HEK293 (cell line): ENCODE measurements at regions not wholly inside any gene's neighbourhood (a gene's known extent, or its start where the extent isn't known, plus 50 kb on each side); places are given as distances from the start of the nearest gene placed in this dataset.
A peak's percentile ranks its signal among the peaks of the same experiment; 100 is the strongest.

Experiments used
- CTCF ChIA-PET: fragments of 350-600 bp; formaldehyde crosslinking; extraction: SDS; loops from one replicate; lab custom pipeline; 2021; ENCODE audit warnings: antibody characterized with exemption; lab: Yijun Ruan, JAX
- POLR2A ChIA-PET: fragments of 300-600 bp; formaldehyde crosslinking; extraction: SDS; loops from one replicate; lab custom pipeline; 2020; ENCODE audit warnings: antibody characterized with exemption, inconsistent platforms; lab: Yijun Ruan, JAX
- H3K27ac ChIP-seq: fragments of 200-500 bp; sonication (Bioruptor generic); 2 replicates; pipeline ENCODE4 v1.5.1; 2014; ENCODE audit warnings: low read depth, low read length, control low read depth, inconsistent platforms; ENCODE audit errors: extremely low read depth
- H3K36me3 ChIP-seq, 2 experiments: fragments of 200-500 bp in 1 of 2; sonication (Bioruptor generic) in 1 of 2; 1 replicate in 1 of 2; 2 replicates in 1 of 2; pipeline ENCODE4 v1.5.1; 2014 to 2017; ENCODE audit warnings: inconsistent platforms in 2 of 2, low read length in 2 of 2; ENCODE audit not compliant: control insufficient read depth in 2 of 2, insufficient read depth in 1 of 2
- H3K4me1 ChIP-seq: fragments of 200-500 bp; sonication (Bioruptor generic); 2 replicates; pipeline ENCODE4 v1.5.1; 2014; ENCODE audit warnings: mild to moderate bottlenecking, low read length, inconsistent platforms; ENCODE audit not compliant: control insufficient read depth, insufficient read depth
- H3K4me3 ChIP-seq: 2 replicates; pipeline ENCODE4 v1.5.1; 2011; ENCODE audit warnings: low read depth, mild to moderate bottlenecking, control low read depth, low read length, moderate library complexity
- H3K9me3 ChIP-seq: fragments of 200-500 bp; sonication (Bioruptor generic); 2 replicates; pipeline ENCODE4 v1.5.1; 2014; ENCODE audit warnings: low read depth, low read length, inconsistent platforms; ENCODE audit not compliant: control insufficient read depth, insufficient read depth
- CTCF ChIP-seq: fragments of 450-650 bp; formaldehyde crosslinking; IDR thresholded peaks from 2 replicates; pipeline ENCODE4 v1.5.1; 2016; ENCODE audit warnings: missing biosample characterization, missing genetic modification characterization
- FEZF1 ChIP-seq: fragments of 450-650 bp; formaldehyde crosslinking; IDR thresholded peaks from 2 replicates; pipeline ENCODE4 v1.5.1; 2016; ENCODE audit warnings: missing biosample characterization, missing genetic modification characterization
- HIC1 ChIP-seq: fragments of 450-650 bp; formaldehyde crosslinking; IDR thresholded peaks from 2 replicates; pipeline ENCODE4 v1.5.1; 2016; ENCODE audit warnings: missing biosample characterization, missing genetic modification characterization
- HOXA7 ChIP-seq: sonication (generic); formaldehyde crosslinking; IDR thresholded peaks from 2 replicates; pipeline ENCODE4 v1.8.1; 2022; ENCODE audit warnings: missing genetic modification reagents, borderline replicate concordance
- KLF1 ChIP-seq: fragments of 450-650 bp; formaldehyde crosslinking; IDR thresholded peaks from 2 replicates; pipeline ENCODE4 v1.5.1; 2016; ENCODE audit warnings: missing biosample characterization, missing genetic modification characterization
- OVOL3 ChIP-seq: fragments of 450-650 bp; formaldehyde crosslinking; IDR thresholded peaks from 2 replicates; pipeline ENCODE4 v1.5.1; 2016; ENCODE audit warnings: missing biosample characterization, missing genetic modification characterization
- ZBTB17 ChIP-seq: fragments of 450-650 bp; formaldehyde crosslinking; IDR thresholded peaks from 2 replicates; pipeline ENCODE4 v1.5.1; 2016; ENCODE audit warnings: missing biosample characterization, missing genetic modification characterization
- ZBTB8A ChIP-seq: fragments of 450-650 bp; formaldehyde crosslinking; IDR thresholded peaks from 2 replicates; pipeline ENCODE4 v1.5.1; 2016; ENCODE audit warnings: missing biosample characterization, missing genetic modification characterization
- ZEB2 ChIP-seq: fragments of 450-650 bp; formaldehyde crosslinking; IDR thresholded peaks from 2 replicates; pipeline ENCODE4 v1.5.1; 2016; ENCODE audit warnings: missing biosample characterization, missing genetic modification characterization
- ZFP3 ChIP-seq: fragments of 450-650 bp; formaldehyde crosslinking; IDR thresholded peaks from 2 replicates; pipeline ENCODE4 v1.5.1; 2016; ENCODE audit warnings: low read depth, missing biosample characterization, missing genetic modification characterization
- ZIC2 ChIP-seq: fragments of 450-650 bp; formaldehyde crosslinking; IDR thresholded peaks from 2 replicates; pipeline ENCODE4 v1.5.1; 2016; ENCODE audit warnings: missing biosample characterization, missing genetic modification characterization
- ZNF174 ChIP-seq: fragments of 450-650 bp; formaldehyde crosslinking; IDR thresholded peaks from 2 replicates; pipeline ENCODE4 v1.5.0; 2017; ENCODE audit warnings: missing biosample characterization, mild to moderate bottlenecking, missing genetic modification characterization
- ZNF184 ChIP-seq: fragments of 450-650 bp; IDR thresholded peaks from 2 replicates; pipeline ENCODE4 v1.5.1; 2018; ENCODE audit warnings: missing biosample characterization, mild to moderate bottlenecking, missing genetic modification characterization
- ZNF19 ChIP-seq: fragments of 450-650 bp; formaldehyde crosslinking; IDR thresholded peaks from 2 replicates; pipeline ENCODE4; 2016; ENCODE audit warnings: missing biosample characterization, missing genetic modification characterization, low read depth
- ZNF341 ChIP-seq: fragments of 450-650 bp; formaldehyde crosslinking; IDR thresholded peaks from 2 replicates; pipeline ENCODE4; 2016; ENCODE audit warnings: low read depth, missing biosample characterization, missing genetic modification characterization
- ZNF416 ChIP-seq: fragments of 450-650 bp; formaldehyde crosslinking; IDR thresholded peaks from 2 replicates; pipeline ENCODE4 v1.5.1; 2016; ENCODE audit warnings: missing biosample characterization, missing genetic modification characterization
- ZNF510 ChIP-seq: fragments of 450-650 bp; formaldehyde crosslinking; IDR thresholded peaks from 2 replicates; pipeline ENCODE4 v1.5.1; 2018; ENCODE audit warnings: mild to moderate bottlenecking, missing genetic modification characterization, missing biosample characterization; ENCODE audit not compliant: insufficient replicate concordance
- ZNF548 ChIP-seq: fragments of 450-650 bp; formaldehyde crosslinking; IDR thresholded peaks from 2 replicates; pipeline ENCODE4 v1.5.1; 2016; ENCODE audit warnings: missing biosample characterization, missing genetic modification characterization
- ZNF624 ChIP-seq: fragments of 450-650 bp; formaldehyde crosslinking; IDR thresholded peaks from 2 replicates; pipeline ENCODE4 v1.5.1; 2017; ENCODE audit warnings: missing biosample characterization, missing genetic modification characterization
- ZNF654 ChIP-seq: fragments of 450-650 bp; formaldehyde crosslinking; IDR thresholded peaks from 2 replicates; pipeline ENCODE4 v1.5.1; 2016; ENCODE audit warnings: low read depth, missing biosample characterization, missing genetic modification characterization
- ZNF664 ChIP-seq: fragments of 450-650 bp; formaldehyde crosslinking; IDR thresholded peaks from 2 replicates; pipeline ENCODE4 v1.5.1; 2016; ENCODE audit warnings: missing biosample characterization, missing genetic modification characterization
- ZNF776 ChIP-seq: fragments of 450-650 bp; formaldehyde crosslinking; IDR thresholded peaks from 2 replicates; pipeline ENCODE4 v1.5.0; 2017; ENCODE audit warnings: missing biosample characterization, missing genetic modification characterization, borderline replicate concordance
- ZNF791 ChIP-seq: fragments of 450-650 bp; formaldehyde crosslinking; IDR thresholded peaks from 2 replicates; pipeline ENCODE4 v1.5.1; 2016; ENCODE audit warnings: missing biosample characterization, missing genetic modification characterization
- TF ChIP-seq, protein P1 (sequence below): sonication (generic); formaldehyde crosslinking; IDR thresholded peaks from 2 replicates; pipeline ENCODE4 v1.8.1; 2022; ENCODE audit warnings: mild to moderate bottlenecking, moderate library complexity, missing genetic modification reagents
- TF ChIP-seq, protein P2 (sequence below): fragments of 450-650 bp; formaldehyde crosslinking; IDR thresholded peaks from 2 replicates; pipeline ENCODE4 v1.5.1; 2017; ENCODE audit warnings: missing biosample characterization, missing genetic modification characterization

DNA sequence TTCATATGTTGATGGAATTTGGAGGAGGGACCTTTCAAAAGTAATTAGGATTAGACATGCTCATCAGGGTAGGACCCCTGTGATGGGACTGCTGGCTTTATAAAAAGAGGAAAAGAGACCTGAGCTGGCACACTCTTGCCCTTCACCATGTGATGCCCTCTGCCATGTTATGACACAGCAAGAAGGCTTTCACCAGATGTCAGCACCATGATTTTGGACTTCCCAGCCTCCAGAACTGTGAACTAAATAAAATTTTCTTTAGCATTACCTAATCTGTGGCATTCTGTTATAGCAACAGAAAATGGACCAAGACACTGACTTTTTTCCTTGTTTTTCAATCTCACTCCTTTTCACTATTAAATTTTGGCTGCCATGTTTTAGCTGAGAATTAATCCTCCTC is 105.0 kb upstream of the TMPO start:
- Histone ChIP-seq H3K36me3 (no peaks in the 10 kb centered on the region), H3K27ac (no peak overlapping the region), H3K4me3 (no peak overlapping the region), H3K4me1 (no peaks in the 10 kb centered on the region), H3K9me3 (no peaks in the 10 kb centered on the region)
- ChIA-PET POLR2A (no interaction called here), CTCF (interaction anchor here (0.6 kb wide), 1 partner anchor 1420 kb away, joined by 4 read pairs; no protein-coding TSS in a partner anchor)
- TF ChIP-seq ZNF664: no peak
- no peak for TF ChIP-seq ZNF416
- no peak for TF ChIP-seq ZFP3
- no peak for TF ChIP-seq ZNF19
- no peak for TF ChIP-seq ZNF624 (tag by site-specific recombination)
- TF ChIP-seq HOXA7 (CRISPR knock-in tag): no peak
- TF ChIP-seq KLF1 (tag by site-specific recombination): no peak
- no peak for TF ChIP-seq OVOL3
- TF ChIP-seq ZNF341 (tag by site-specific recombination): no peak
- no peak for TF ChIP-seq ZIC2 (tag by site-specific recombination)
- no peak for TF ChIP-seq ZEB2
- TF ChIP-seq ZNF510 (tag by site-specific recombination): no peak

- ChIA-PET POLR2A (interaction anchor here (1.0 kb wide), 1 partner anchor 95 kb away, joined by 3 read pairs; no protein-coding TSS in a partner anchor), CTCF (interaction anchor here (0.6 to 3.8 kb wide), 15 partner anchors 12 to 582 kb away, joined by 3 to 18 read pairs (median 5); partner anchors contain the start of gene TMPO)
- Histone ChIP-seq H3K27ac (no peak overlapping the region), H3K36me3 (no peaks in the 10 kb centered on the region), H3K9me3 (no peaks in the 10 kb centered on the region), H3K4me1 (no peaks in the 10 kb centered on the region), H3K4me3 (no peak overlapping the region)
- peak; percentile 68 for TF ChIP-seq CTCF (tag by site-specific recombination)
- TF ChIP-seq ZBTB17 (tag by site-specific recombination): peak; percentile 60
- peak; percentile 81 for TF ChIP-seq ZNF654
- no peak for TF ChIP-seq ZNF791 (tag by site-specific recombination)
Observed at GRCh38 chr12:98416845-98417244, 98.5 kb upstream of the TMPO start.

GRCh38 chr12:98417266-98417665 is 98.1 kb upstream of the TMPO start:
- no peak overlapping the region for H3K27ac ChIP-seq
- POLR2A ChIA-PET: interaction anchor here (1.0 kb wide), 1 partner anchor 94 kb away, joined by 3 read pairs; no protein-coding TSS in a partner anchor
- no peak for TF ChIP-seq ZNF184
- no peak for TF ChIP-seq HIC1 (tag by site-specific recombination)
- TF ChIP-seq FEZF1 (tag by site-specific recombination): no peak
- no peak for TF ChIP-seq ZNF776 (tag by site-specific recombination)
- TF ChIP-seq ZNF548 (tag by site-specific recombination): no peak
- TF ChIP-seq, protein P1, sequence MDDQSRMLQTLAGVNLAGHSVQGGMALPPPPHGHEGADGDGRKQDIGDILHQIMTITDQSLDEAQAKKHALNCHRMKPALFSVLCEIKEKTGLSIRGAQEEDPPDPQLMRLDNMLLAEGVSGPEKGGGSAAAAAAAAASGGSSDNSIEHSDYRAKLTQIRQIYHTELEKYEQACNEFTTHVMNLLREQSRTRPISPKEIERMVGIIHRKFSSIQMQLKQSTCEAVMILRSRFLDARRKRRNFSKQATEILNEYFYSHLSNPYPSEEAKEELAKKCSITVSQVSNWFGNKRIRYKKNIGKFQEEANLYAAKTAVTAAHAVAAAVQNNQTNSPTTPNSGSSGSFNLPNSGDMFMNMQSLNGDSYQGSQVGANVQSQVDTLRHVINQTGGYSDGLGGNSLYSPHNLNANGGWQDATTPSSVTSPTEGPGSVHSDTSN (CRISPR knock-in tag): no peak
- no peak for TF ChIP-seq ZNF174 (tag by site-specific recombination)
- TF ChIP-seq, protein P2, sequence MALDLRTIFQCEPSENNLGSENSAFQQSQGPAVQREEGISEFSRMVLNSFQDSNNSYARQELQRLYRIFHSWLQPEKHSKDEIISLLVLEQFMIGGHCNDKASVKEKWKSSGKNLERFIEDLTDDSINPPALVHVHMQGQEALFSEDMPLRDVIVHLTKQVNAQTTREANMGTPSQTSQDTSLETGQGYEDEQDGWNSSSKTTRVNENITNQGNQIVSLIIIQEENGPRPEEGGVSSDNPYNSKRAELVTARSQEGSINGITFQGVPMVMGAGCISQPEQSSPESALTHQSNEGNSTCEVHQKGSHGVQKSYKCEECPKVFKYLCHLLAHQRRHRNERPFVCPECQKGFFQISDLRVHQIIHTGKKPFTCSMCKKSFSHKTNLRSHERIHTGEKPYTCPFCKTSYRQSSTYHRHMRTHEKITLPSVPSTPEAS (tag by site-specific recombination): no peak
- no peak for TF ChIP-seq ZBTB8A
- TF ChIP-seq, all 188 proteins: peak for 0
- Histone ChIP-seq H3K4me3 (no peak overlapping the region), H3K36me3 (no peaks in the 10 kb centered on the region), H3K9me3 (no peaks in the 10 kb centered on the region), H3K4me1 (no peaks in the 10 kb centered on the region)
- CTCF ChIA-PET: interaction anchor here (0.6 to 3.8 kb wide), 14 partner anchors 12 to 1508 kb away, joined by 3 to 18 read pairs (median 4); partner anchors contain the start of gene TMPO
